Ovary (tissue), 3 donors: ENCODE measurements at regions not wholly inside any gene's neighbourhood (a gene's known extent, or its start where the extent isn't known, plus 50 kb on each side); places are given as distances from the start of the nearest gene placed in this dataset.
"Not testable (repeated sequence)": the region's sequence is repeated elsewhere in the genome, so short reads cannot be mapped to it uniquely, and the experiment has no call there.

ENCODE experiments used
- EP300 ChIP-seq: sonication (generic); formaldehyde crosslinking; IDR thresholded peaks from one replicate; pipeline ENCODE4 v1.6.1; 2017; ENCODE audit warnings: antibody characterized with exemption
- POLR2A ChIP-seq: fragments of 450-650 bp; IDR thresholded peaks from one replicate; pipeline ENCODE4 v1.6.1; 2017; ENCODE audit warnings: antibody characterized with exemption, mild to moderate bottlenecking, moderate library complexity
- TF ChIP-seq, protein P1 (sequence below), 3 donors: fragments of 450-650 bp in 2 of 3; fragments of 200-600 bp in 1 of 3; IDR thresholded peaks; one replicate each; pipeline versions ENCODE4 v1.5.1 to v1.8.0; 2016 to 2022; ENCODE audit warnings: antibody characterized with exemption in 3 of 3, mild to moderate bottlenecking in 1 of 3
- donor health status: DM: no; HTN: no; CAD: no.

DNA sequence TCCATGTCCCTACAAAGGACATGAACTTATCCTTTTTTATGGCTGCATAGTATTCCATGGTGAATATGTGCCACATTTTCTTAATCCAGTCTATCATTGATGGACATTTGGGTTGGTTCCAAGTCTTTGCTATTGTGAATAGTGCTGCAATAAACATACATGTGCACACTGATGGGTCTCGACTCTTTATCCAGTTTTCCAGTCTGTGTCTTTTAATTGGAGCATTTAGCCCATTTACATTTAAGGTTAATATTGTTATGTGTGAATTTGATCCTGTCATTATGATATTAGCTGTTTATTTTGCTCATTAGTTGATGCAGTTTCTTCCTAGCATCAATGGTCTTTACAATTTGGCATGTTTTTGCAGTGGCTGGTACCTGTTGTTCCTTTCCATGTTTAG lies 272.0 kb upstream of the NAALADL2 start:
- TF ChIP-seq, protein P1, sequence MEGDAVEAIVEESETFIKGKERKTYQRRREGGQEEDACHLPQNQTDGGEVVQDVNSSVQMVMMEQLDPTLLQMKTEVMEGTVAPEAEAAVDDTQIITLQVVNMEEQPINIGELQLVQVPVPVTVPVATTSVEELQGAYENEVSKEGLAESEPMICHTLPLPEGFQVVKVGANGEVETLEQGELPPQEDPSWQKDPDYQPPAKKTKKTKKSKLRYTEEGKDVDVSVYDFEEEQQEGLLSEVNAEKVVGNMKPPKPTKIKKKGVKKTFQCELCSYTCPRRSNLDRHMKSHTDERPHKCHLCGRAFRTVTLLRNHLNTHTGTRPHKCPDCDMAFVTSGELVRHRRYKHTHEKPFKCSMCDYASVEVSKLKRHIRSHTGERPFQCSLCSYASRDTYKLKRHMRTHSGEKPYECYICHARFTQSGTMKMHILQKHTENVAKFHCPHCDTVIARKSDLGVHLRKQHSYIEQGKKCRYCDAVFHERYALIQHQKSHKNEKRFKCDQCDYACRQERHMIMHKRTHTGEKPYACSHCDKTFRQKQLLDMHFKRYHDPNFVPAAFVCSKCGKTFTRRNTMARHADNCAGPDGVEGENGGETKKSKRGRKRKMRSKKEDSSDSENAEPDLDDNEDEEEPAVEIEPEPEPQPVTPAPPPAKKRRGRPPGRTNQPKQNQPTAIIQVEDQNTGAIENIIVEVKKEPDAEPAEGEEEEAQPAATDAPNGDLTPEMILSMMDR (IDR thresholded peaks at IDR 0.05) = not testable (repeated sequence)
- not testable (repeated sequence) for TF ChIP-seq POLR2A, EP300
